Esophagus squamous epithelium (tissue), 5 donors: ENCODE measurements at regions not wholly inside any gene's neighbourhood (a gene's known extent, or its start where the extent isn't known, plus 50 kb on each side); places are given as distances from the start of the nearest gene placed in this dataset.

Experiments
- DNase-seq: peaks from one replicate; lab custom pipeline; 2025; lab: John Stamatoyannopoulos, UW
- H3K27ac ChIP-seq, 4 donors: fragments of 200-600 bp; sonication (generic); one replicate each; pipeline ENCODE4 v1.5.1; 2016 to 2019; ENCODE audit warnings: mild to moderate bottlenecking in 1 of 4
- H3K27me3 ChIP-seq, 4 donors: fragments of 200-600 bp; sonication (generic); 1 replicate in 3 of 4; 2 replicates in 1 of 4; pipeline versions ENCODE4 v1.5.1 to v1.6.0; 2017 to 2021; ENCODE audit warnings: antibody characterized with exemption in 1 of 4
- H3K36me3 ChIP-seq, 3 donors: fragments of 200-600 bp; sonication (generic); one replicate each; pipeline ENCODE4 v1.5.1; 2016 to 2019
- H3K4me1 ChIP-seq, 3 donors: fragments of 200-600 bp; sonication (generic); one replicate each; pipeline ENCODE4 v1.5.1; 2017 to 2019
- H3K4me3 ChIP-seq, 4 donors: fragments of 200-600 bp; sonication (generic); 1 replicate in 3 of 4; 2 replicates in 1 of 4; pipeline ENCODE4 v1.5.1; 2016 to 2019; ENCODE audit warnings: mild to moderate bottlenecking in 2 of 4, moderate library complexity in 1 of 4
- H3K9me3 ChIP-seq, 3 donors: fragments of 200-600 bp; sonication (generic); one replicate each; pipeline ENCODE4 v1.5.1; 2016 to 2019
- CTCF ChIP-seq, 6 experiments: fragments of 450-650 bp in 4 of 6; fragments of 200-600 bp in 2 of 6; sonication (generic) in 2 of 6; IDR thresholded peaks; one replicate each; pipeline ENCODE4 v1.5.1; 2016 to 2019; ENCODE audit warnings: antibody characterized with exemption in 6 of 6, mild to moderate bottlenecking in 4 of 6, moderate library complexity in 4 of 6
- POLR2A ChIP-seq, 4 donors: fragments of 450-650 bp; IDR thresholded peaks; one replicate each; pipeline ENCODE4 v1.6.1; 2017; ENCODE audit warnings: antibody characterized with exemption in 4 of 4, mild to moderate bottlenecking in 4 of 4, moderate library complexity in 3 of 4
- WGBS, 2 donors: methylation state at CpG; one replicate each; pipeline ENCODE4 v1.1.5; 2018; 5-methylcytosine and 5-hydroxymethylcytosine counted together
- intact Hi-C: fragments of 100-400 bp; cut with DNase I; formaldehyde crosslinking; loops from one replicate; pipeline ENCODE4 v1.15.0; 2022
- donor health status: DM: yes; HTN: yes; CAD: no.

DNA sequence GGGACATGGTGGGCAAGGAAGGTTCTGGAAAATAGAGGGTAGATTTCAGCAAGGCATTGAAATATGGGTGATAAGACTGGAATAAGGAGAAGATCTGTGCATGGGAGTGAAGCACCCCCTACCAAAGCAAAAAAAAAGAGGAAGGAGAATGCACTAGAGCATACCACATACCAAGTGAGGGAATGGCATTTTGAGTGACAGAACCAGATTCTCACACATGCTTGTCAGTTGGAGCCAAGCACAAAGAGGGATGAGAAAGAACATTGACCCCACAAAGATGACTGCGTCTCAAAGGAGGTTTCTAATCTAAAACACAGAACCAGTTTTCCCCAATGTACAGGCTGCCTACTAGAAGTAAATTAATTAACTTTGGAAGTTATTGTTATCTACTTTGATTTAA, 140.3 kb upstream of the SMAD1 start:
- 88 to 91% methylated on average over 1 of the region's 1 CpG for WGBS, 2 donors
- Histone ChIP-seq H3K27me3 (peaks cover 0 to 4% (median 0%) of the 10 kb centered on the region in 4 donors), H3K4me1 (no peaks in the 10 kb centered on the region), H3K4me3 (no peak overlapping the region), H3K27ac (no peak overlapping the region), H3K9me3 (no peaks in the 10 kb centered on the region), H3K36me3 (no peaks in the 10 kb centered on the region)
- intact Hi-C loops = no loop called here
- no peak for TF ChIP-seq CTCF (IDR thresholded peaks at IDR 0.05)
- TF ChIP-seq POLR2A (IDR thresholded peaks at IDR 0.05) = no peak
- DNase-seq = no peak

DNA sequence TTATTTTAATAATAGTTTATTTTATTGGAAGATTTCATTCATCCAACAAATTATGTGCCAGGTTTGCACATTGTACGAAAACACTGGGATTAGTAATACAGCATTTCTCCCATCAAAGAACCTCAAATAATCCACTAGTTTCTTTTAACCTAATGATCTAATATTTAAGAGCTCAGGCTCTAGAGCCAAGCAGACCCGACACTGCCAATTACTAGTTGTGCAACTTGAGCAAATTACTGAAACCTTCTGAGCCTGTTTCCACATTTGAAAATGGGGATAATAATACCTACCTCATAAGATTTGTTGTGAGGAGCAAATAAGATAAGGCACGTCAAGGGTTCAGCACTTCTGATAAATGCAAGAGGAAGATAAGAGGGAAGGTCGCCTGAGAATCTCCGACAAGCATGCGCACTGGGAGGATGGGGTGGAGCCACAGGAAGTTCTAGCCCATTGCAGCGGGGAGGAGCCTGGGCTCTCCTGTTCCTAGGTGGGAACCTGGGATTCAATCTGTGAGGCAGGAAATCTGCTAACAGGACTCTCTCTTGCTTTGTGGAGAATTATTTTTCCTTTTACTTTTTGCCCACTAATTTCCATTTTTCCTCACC, 141.5 kb upstream of the SMAD1 start:
- DNase-seq = no peak
- H3K4me3 ChIP-seq = no peak overlapping the region
- intact Hi-C loops = no loop called here
- H3K9me3 ChIP-seq = no peaks in the 10 kb centered on the region
- WGBS, 2 donors = 81 to 82% methylated on average over 7 of the region's 7 CpGs
- H3K27ac ChIP-seq = no peak overlapping the region
- H3K4me1 ChIP-seq = no peaks in the 10 kb centered on the region
- no peaks in the 10 kb centered on the region for H3K36me3 ChIP-seq
- TF ChIP-seq POLR2A (IDR thresholded peaks at IDR 0.05) (no peak), CTCF (IDR thresholded peaks at IDR 0.05) (no peak)
- peaks cover 0 to 4% (median 0%) of the 10 kb centered on the region in 4 donors for H3K27me3 ChIP-seq

DNA sequence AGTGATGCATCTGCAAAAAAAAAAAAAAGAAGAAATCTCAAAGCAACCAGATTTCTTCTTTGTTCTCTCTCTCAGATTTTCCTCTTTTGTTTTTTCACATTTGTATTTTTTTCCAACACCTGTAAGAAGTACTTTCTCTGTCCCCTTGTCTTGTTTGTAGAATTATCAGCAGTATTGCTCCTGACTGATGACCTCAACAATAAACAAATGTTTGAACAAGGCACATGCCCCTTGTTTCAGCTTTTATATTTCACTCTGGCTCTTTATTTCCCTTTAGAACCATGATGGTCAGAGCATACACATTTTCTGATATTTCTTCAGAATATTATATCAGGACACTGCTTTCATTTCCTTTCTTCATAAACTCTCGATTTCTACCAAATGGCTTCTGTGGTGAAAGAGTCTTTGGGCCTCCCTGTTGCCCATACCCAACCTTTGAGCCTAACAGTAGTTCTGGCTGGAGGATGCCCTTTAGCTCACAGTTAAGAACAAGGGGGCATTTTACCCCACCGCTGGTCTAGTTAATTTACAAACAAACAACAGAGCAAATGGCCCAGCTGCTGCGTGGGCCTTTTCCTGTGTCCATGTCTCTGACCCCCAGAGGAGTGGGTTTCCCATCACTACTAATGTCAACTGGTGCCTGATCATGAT, 142.5 kb upstream of the SMAD1 start:
- Histone ChIP-seq H3K27ac (no peak overlapping the region), H3K9me3 (no peaks in the 10 kb centered on the region), H3K36me3 (no peaks in the 10 kb centered on the region), H3K4me3 (no peak overlapping the region), H3K27me3 (peaks cover 0 to 4% (median 0%) of the 10 kb centered on the region in 4 donors), H3K4me1 (no peaks in the 10 kb centered on the region)
- intact Hi-C loops = no loop called here
- DNase-seq = no peak
- 81 to 82% methylated on average over 3 of the region's 3 CpGs for WGBS, 2 donors
- TF ChIP-seq POLR2A (IDR thresholded peaks at IDR 0.05) (no peak), CTCF (IDR thresholded peaks at IDR 0.05) (no peak)

DNA sequence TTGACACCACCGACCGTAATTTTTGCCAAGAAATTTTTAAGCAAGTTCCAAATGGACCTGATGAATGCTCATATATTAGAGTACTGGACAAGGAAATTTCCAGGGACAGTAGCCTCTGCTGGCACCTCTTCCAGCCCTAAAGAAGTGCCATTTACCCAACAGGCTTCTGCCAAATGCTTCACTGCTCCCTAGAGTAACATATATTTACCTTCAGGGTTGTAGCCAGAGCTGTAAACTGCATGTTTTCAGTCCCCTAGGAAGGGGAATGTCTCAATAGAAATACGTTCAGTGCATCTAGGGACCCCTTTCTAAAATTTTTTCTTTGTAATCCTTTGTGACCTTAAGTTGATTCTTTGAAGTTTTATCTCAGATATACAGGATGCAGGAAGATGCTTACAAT, 143.1 kb upstream of the SMAD1 start:
- no peak for TF ChIP-seq POLR2A (IDR thresholded peaks at IDR 0.05)
- DNase-seq = no peak
- peaks cover 0 to 4% (median 0%) of the 10 kb centered on the region in 4 donors for H3K27me3 ChIP-seq
- no peak overlapping the region for H3K27ac ChIP-seq
- no peak overlapping the region for H3K4me3 ChIP-seq
- intact Hi-C loops = no loop called here
- H3K9me3 ChIP-seq = no peaks in the 10 kb centered on the region
- no peaks in the 10 kb centered on the region for H3K4me1 ChIP-seq
- 66 to 74% methylated on average over 3 of the region's 3 CpGs for WGBS, 2 donors
- H3K36me3 ChIP-seq = no peaks in the 10 kb centered on the region

GRCh38 chr4:145337391-145337790, 144.3 kb upstream of the SMAD1 start:
- Histone ChIP-seq H3K4me3 (no peak overlapping the region), H3K27me3 (peaks cover 0 to 4% (median 0%) of the 10 kb centered on the region in 4 donors), H3K36me3 (no peaks in the 10 kb centered on the region), H3K27ac (no peak overlapping the region), H3K4me1 (no peaks in the 10 kb centered on the region), H3K9me3 (no peaks in the 10 kb centered on the region)
- intact Hi-C loops = no loop called here
- DNase-seq = no peak
- TF ChIP-seq CTCF (IDR thresholded peaks at IDR 0.05) (no peak), POLR2A (IDR thresholded peaks at IDR 0.05) (no peak)
- 95 to 100% methylated on average over 2 of the region's 2 CpGs for WGBS, 2 donors
